CD14-positive monocyte (primary cell): ENCODE measurements at regions not wholly inside any gene's neighbourhood (a gene's known extent, or its start where the extent isn't known, plus 50 kb on each side); places are given as distances from the start of the nearest gene placed in this dataset.

Experiments
- DNase-seq, 3 donors: peaks; one replicate each; pipeline ENCODE4 v3.0.0-alpha.2; 2011 to 2022
- H2AFZ ChIP-seq: 2 replicates; pipeline ENCODE4 v1.6.0; 2012; ENCODE audit warnings: mild to moderate bottlenecking, low read depth, low read length, inconsistent platforms; ENCODE audit not compliant: insufficient read depth, poor library complexity, severe bottlenecking
- H3K27ac ChIP-seq, 2 donors: 1 replicate in 1 of 2; 2 replicates in 1 of 2; pipeline ENCODE4 v1.5.1; 2012 to 2013; ENCODE audit warnings: low read length in 2 of 2, control low read depth in 1 of 2, inconsistent platforms in 1 of 2, low read depth in 1 of 2, mild to moderate bottlenecking in 1 of 2
- H3K27me3 ChIP-seq, 2 donors: one replicate each; pipeline versions ENCODE4 v1.6.0 to v1.6.1; 2011 to 2013; ENCODE audit warnings: low read length in 2 of 2; ENCODE audit not compliant: control insufficient read depth in 2 of 2, insufficient read depth in 2 of 2
- H3K36me3 ChIP-seq, 2 donors: replicated peaks in 1 of 2; 1 replicate in 1 of 2; 2 replicates in 1 of 2; pipeline versions ENCODE4 v1.5.1 to v1.6.1; 2012 to 2013; ENCODE audit warnings: low read length in 2 of 2, control low read depth in 1 of 2, inconsistent platforms in 1 of 2, mild to moderate bottlenecking in 1 of 2; ENCODE audit not compliant: insufficient read depth in 2 of 2, control insufficient read depth in 1 of 2
- H3K4me1 ChIP-seq, 2 donors: 1 replicate in 1 of 2; 2 replicates in 1 of 2; pipeline versions ENCODE4 v1.5.1 to v1.6.1; 2012 to 2013; ENCODE audit warnings: low read length in 2 of 2, control low read depth in 1 of 2, inconsistent platforms in 1 of 2, mild to moderate bottlenecking in 1 of 2, moderate library complexity in 1 of 2; ENCODE audit not compliant: insufficient read depth in 2 of 2, control insufficient read depth in 1 of 2
- H3K4me2 ChIP-seq: replicated peaks from 2 replicates; pipeline ENCODE3; 2012; ENCODE audit warnings: low read length, moderate library complexity, mild to moderate bottlenecking; ENCODE audit not compliant: poor library complexity, severe bottlenecking; ENCODE audit errors: extremely low read depth
- H3K4me3 ChIP-seq, 3 experiments: fragments of 200-600 bp in 1 of 3; sonication (generic) in 1 of 3; replicated peaks in 1 of 3; 1 replicate in 2 of 3; 2 replicates in 1 of 3; pipeline ENCODE4 v1.5.1; 2011 to 2013; ENCODE audit warnings: low read length in 3 of 3, mild to moderate bottlenecking in 3 of 3, control low read depth in 2 of 3, low read depth in 2 of 3, inconsistent platforms in 1 of 3, moderate library complexity in 1 of 3
- H3K79me2 ChIP-seq: 2 replicates; pipeline ENCODE4 v1.6.0; 2012; ENCODE audit warnings: mild to moderate bottlenecking, control low read depth, inconsistent platforms, low read length, moderate library complexity; ENCODE audit not compliant: insufficient read depth
- H3K9ac ChIP-seq: 2 replicates; pipeline ENCODE4 v1.6.0; 2017; ENCODE audit warnings: low read length, mild to moderate bottlenecking; ENCODE audit not compliant: insufficient read depth, poor library complexity, severe bottlenecking
- H3K9me3 ChIP-seq, 2 donors: replicated peaks in 1 of 2; 1 replicate in 1 of 2; 2 replicates in 1 of 2; pipeline versions ENCODE4 v1.5.1 to v1.6.1; 2012 to 2013; ENCODE audit warnings: low read length in 2 of 2, control low read depth in 1 of 2; ENCODE audit not compliant: control insufficient read depth in 1 of 2, insufficient read depth in 1 of 2
- H4K20me1 ChIP-seq: 2 replicates; pipeline ENCODE4 v1.6.0; 2012; ENCODE audit warnings: mild to moderate bottlenecking, low read length, control low read depth, moderate library complexity; ENCODE audit not compliant: insufficient read depth
- H3K27ac Mint-ChIP-seq, 7 donors: one replicate each; pipeline ENCODE4 v1.8.0; 2020; ENCODE audit warnings: mild to moderate bottlenecking in 7 of 7, mixed read lengths in 7 of 7, moderate library complexity in 6 of 7, inconsistent platforms in 2 of 7
- H3K27me3 Mint-ChIP-seq, 3 donors: one replicate each; pipeline ENCODE4 v1.8.0; 2021 to 2022; ENCODE audit warnings: low read depth in 3 of 3, mild to moderate bottlenecking in 3 of 3, mixed read lengths in 3 of 3, moderate library complexity in 3 of 3, inconsistent platforms in 1 of 3
- H3K36me3 Mint-ChIP-seq, 2 donors: one replicate each; pipeline ENCODE4 v1.8.0; 2020; ENCODE audit warnings: mixed read lengths in 2 of 2, inconsistent platforms in 1 of 2, mild to moderate bottlenecking in 1 of 2
- H3K4me1 Mint-ChIP-seq: one replicate; pipeline ENCODE4 v1.8.0; 2020; ENCODE audit warnings: mild to moderate bottlenecking, mixed read lengths
- H3K4me3 Mint-ChIP-seq, 2 donors: one replicate each; pipeline ENCODE4 v1.8.0; 2020; ENCODE audit warnings: mild to moderate bottlenecking in 2 of 2, mixed read lengths in 2 of 2, moderate library complexity in 1 of 2
- H3K9me3 Mint-ChIP-seq, 7 donors: one replicate each; pipeline ENCODE4 v1.8.0; 2020 to 2022; ENCODE audit warnings: mixed read lengths in 7 of 7, mild to moderate bottlenecking in 6 of 7, moderate library complexity in 6 of 7, inconsistent platforms in 2 of 7
- WGBS: methylation state at CpG from one replicate; pipeline ENCODE4 v1.1.5; 2013; ENCODE audit warnings: missing lambda C conversion rate; ENCODE audit not compliant: insufficient coverage; 5-methylcytosine and 5-hydroxymethylcytosine counted together
- intact Hi-C, 2 donors: fragments of 100-400 bp; cut with micrococcal nuclease; formaldehyde crosslinking; loops; one replicate each; pipeline versions ENCODE4 v1.15.0 to v1.15.1; 2023
- TF ChIP-seq, protein P1 (sequence below): fragments of 200-600 bp; IDR thresholded peaks from one replicate; pipeline ENCODE4 v1.8.0; 2022; ENCODE audit warnings: antibody characterized with exemption, mild to moderate bottlenecking

DNA sequence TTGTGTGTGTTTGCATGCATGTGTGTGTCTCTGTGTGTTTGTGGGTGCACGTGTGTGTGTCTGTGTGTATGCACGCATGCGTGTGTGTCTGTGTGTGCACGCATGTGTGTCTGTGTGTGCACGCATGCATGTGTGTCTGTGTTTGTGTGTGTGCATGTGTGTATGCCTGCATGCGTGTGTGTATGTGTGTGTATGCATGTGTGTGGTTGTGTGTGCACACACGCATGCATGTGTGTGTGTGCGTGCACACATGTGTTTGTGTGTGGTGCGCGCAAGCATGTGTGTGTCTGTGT lies 239.9 kb upstream of the TNRC6C start:
- H3K4me3 Mint-ChIP-seq = no peak overlapping the region
- Histone ChIP-seq H3K27me3 (no peaks in the 10 kb centered on the region), H3K36me3 (no peaks in the 10 kb centered on the region), H3K4me3 (no peak overlapping the region), H4K20me1 (no peaks in the 10 kb centered on the region), H3K9me3 (peaks cover 5 to 7% of the 10 kb centered on the region in 2 donors), H3K4me2 (no peak overlapping the region), H3K79me2 (no peaks in the 10 kb centered on the region), H3K27ac (no peak overlapping the region), H2AFZ (no peak overlapping the region), H3K4me1 (no peaks in the 10 kb centered on the region), H3K9ac (no peak overlapping the region)
- no peak overlapping the region for H3K27ac Mint-ChIP-seq
- H3K27me3 Mint-ChIP-seq = peaks cover 0 to 5% (median 4%) of the 10 kb centered on the region in 3 donors
- TF ChIP-seq, protein P1, sequence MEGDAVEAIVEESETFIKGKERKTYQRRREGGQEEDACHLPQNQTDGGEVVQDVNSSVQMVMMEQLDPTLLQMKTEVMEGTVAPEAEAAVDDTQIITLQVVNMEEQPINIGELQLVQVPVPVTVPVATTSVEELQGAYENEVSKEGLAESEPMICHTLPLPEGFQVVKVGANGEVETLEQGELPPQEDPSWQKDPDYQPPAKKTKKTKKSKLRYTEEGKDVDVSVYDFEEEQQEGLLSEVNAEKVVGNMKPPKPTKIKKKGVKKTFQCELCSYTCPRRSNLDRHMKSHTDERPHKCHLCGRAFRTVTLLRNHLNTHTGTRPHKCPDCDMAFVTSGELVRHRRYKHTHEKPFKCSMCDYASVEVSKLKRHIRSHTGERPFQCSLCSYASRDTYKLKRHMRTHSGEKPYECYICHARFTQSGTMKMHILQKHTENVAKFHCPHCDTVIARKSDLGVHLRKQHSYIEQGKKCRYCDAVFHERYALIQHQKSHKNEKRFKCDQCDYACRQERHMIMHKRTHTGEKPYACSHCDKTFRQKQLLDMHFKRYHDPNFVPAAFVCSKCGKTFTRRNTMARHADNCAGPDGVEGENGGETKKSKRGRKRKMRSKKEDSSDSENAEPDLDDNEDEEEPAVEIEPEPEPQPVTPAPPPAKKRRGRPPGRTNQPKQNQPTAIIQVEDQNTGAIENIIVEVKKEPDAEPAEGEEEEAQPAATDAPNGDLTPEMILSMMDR = no peak
- peaks cover 5 to 16% (median 10%) of the 10 kb centered on the region in 7 donors for H3K9me3 Mint-ChIP-seq
- 93% methylated on average over 10 of the region's 10 CpGs for WGBS
- no peaks in the 10 kb centered on the region for H3K4me1 Mint-ChIP-seq
- no peaks in the 10 kb centered on the region for H3K36me3 Mint-ChIP-seq
- intact Hi-C loops = no loop called here
- no peak for DNase-seq

DNA sequence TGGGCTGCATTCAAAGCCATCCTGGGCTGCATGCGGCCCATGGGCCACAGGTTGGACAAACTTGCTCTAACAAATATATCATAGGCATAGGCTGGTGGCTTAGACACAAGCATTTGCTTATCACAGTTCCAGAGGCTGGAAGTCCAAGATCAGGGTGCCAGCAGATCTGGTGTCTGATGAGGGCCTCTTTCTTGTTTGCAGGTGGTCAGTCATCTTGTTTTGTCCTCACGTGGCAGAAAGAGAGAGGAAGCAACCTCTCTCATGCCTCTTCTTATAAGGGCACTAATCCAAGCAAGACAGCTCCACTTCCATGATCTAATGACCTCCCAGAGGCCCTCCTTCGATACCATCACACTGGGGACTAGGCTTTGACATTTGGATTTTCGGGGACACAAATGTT lies 238.7 kb upstream of the TNRC6C start:
- DNase-seq = no peak
- intact Hi-C loops = no loop called here
- TF ChIP-seq, protein P1 = no peak
- H2AFZ ChIP-seq = no peak overlapping the region
- H3K9me3 ChIP-seq = peaks cover 0 to 7% of the 10 kb centered on the region in 2 donors
- no peak overlapping the region for H3K27ac ChIP-seq
- no peaks in the 10 kb centered on the region for H3K36me3 Mint-ChIP-seq
- no peaks in the 10 kb centered on the region for H3K4me1 ChIP-seq
- no peaks in the 10 kb centered on the region for H3K36me3 ChIP-seq
- H3K4me1 Mint-ChIP-seq = no peaks in the 10 kb centered on the region
- H3K4me2 ChIP-seq = no peak overlapping the region
- no peak overlapping the region for H3K9ac ChIP-seq
- H3K4me3 ChIP-seq = no peak overlapping the region
- WGBS = 80% methylated on average over 1 of the region's 4 CpGs
- no peak overlapping the region for H3K27ac Mint-ChIP-seq
- H3K27me3 Mint-ChIP-seq = peaks cover 1 to 7% (median 5%) of the 10 kb centered on the region in 3 donors
- no peak overlapping the region for H3K4me3 Mint-ChIP-seq
- no peaks in the 10 kb centered on the region for H4K20me1 ChIP-seq
- peaks cover 5 to 11% (median 10%) of the 10 kb centered on the region in 7 donors for H3K9me3 Mint-ChIP-seq
- H3K79me2 ChIP-seq = no peaks in the 10 kb centered on the region
- H3K27me3 ChIP-seq = no peaks in the 10 kb centered on the region
